ENCODE measurements at regions not wholly inside any gene's neighbourhood (a gene's known extent, or its start where the extent isn't known, plus 50 kb on each side); places are given as distances from the start of the nearest gene placed in this dataset.

DNA sequence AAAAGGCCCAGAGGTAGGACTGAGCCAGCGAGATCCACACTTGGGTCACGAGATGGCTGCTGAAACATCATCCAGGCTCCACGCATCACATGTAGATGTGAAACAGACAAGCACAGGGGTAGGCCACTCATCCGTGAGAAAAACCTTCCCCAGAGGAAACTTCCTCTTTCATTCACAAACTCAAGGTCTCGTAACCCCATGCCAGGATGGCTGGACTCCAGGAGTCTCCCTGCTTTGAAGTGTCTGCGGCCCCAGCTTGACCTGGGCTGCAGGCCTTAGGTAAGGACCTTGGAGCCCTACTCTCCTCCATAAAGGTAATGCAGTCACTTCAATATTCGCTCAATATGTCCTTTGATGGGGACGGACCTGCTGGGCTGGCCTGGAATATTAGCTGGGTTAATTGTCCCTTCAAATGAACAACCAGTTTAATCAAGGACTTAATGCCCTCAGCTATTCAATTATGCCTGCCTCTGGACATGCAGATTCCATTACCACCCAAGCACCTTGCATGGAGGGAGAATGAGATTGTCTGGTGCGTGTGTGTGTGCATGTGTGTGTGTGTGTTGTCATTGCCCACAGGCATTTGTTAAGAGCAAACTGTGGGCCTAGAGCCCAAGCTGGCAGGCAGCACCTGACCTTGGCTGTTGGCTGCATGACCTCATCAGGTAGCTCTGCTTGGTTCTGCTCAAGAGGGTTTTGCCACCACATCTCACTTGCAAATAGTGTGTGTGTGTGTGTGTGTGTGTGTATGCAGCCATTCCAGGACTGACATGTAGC, 186.9 kb upstream of the TLE3 start:
- H3K4me3 ChIP-seq, result no peak overlapping the region
- intact Hi-C loops (cut with micrococcal nuclease) (no loop called here), in situ Hi-C loops (cut with MboI) (no loop called here)
- no peaks in the 10 kb centered on the region for H3K9me1 ChIP-seq (ENCODE audit: control insufficient read depth, insufficient read depth, low read length)
- H3K4me1 ChIP-seq (replicated peaks in 1 of 2; ENCODE audit: control insufficient read depth in 2 of 2, insufficient read depth in 2 of 2, low read length in 2 of 2), result no peaks in the 10 kb centered on the region
- WGBS (ENCODE audit: insufficient coverage, low coverage, missing lambda C conversion rate), result 0% methylated on average over 9 of the region's 9 CpGs
- H3K27ac ChIP-seq (ENCODE audit: extremely low read depth, low read depth, low read length), result no peak overlapping the region
- H2AFZ ChIP-seq (ENCODE audit: low read depth, low read length), result no peak overlapping the region
- H3K9me3 ChIP-seq (replicated peaks; ENCODE audit: control insufficient read depth, insufficient read depth, low read depth, low read length), result no peaks in the 10 kb centered on the region
- H3K36me3 ChIP-seq (ENCODE audit: control insufficient read depth, insufficient read depth, low read length), result no peaks in the 10 kb centered on the region
- H3K79me2 ChIP-seq (ENCODE audit: control insufficient read depth, insufficient read depth, low read length), result no peaks in the 10 kb centered on the region
- H3K27me3 ChIP-seq (ENCODE audit: control insufficient read depth in 2 of 2, insufficient read depth in 2 of 2, low read length in 2 of 2), result peaks cover 0 to 7% of the 10 kb centered on the region in 2 experiments; a peak in 2 of 5 replicates
- TF ChIP-seq PHB (CRISPR knock-in tag; IDR thresholded peaks at IDR 0.05) (no peak), FOXP1 (CRISPR knock-in tag; IDR thresholded peaks at IDR 0.05) (no peak), ZNF740 (CRISPR knock-in tag; IDR thresholded peaks at IDR 0.05) (no peak), ZNF740 (tag; IDR thresholded peaks at IDR 0.05) (no peak), TEAD4 (IDR thresholded peaks at IDR 0.05; ENCODE audit: low read length) (no peak), TEAD4 (CRISPR knock-in tag; IDR thresholded peaks at IDR 0.05; ENCODE audit: borderline replicate concordance) (no peak), NR1H2 (CRISPR knock-in tag; IDR thresholded peaks at IDR 0.05) (no peak), PREB (CRISPR knock-in tag; IDR thresholded peaks at IDR 0.05) (no peak), U2AF2 (optimal IDR thresholded peaks at IDR 0.05; ENCODE audit: low read depth, low read length) (no peak)
- TF ChIP-seq, protein P1, sequence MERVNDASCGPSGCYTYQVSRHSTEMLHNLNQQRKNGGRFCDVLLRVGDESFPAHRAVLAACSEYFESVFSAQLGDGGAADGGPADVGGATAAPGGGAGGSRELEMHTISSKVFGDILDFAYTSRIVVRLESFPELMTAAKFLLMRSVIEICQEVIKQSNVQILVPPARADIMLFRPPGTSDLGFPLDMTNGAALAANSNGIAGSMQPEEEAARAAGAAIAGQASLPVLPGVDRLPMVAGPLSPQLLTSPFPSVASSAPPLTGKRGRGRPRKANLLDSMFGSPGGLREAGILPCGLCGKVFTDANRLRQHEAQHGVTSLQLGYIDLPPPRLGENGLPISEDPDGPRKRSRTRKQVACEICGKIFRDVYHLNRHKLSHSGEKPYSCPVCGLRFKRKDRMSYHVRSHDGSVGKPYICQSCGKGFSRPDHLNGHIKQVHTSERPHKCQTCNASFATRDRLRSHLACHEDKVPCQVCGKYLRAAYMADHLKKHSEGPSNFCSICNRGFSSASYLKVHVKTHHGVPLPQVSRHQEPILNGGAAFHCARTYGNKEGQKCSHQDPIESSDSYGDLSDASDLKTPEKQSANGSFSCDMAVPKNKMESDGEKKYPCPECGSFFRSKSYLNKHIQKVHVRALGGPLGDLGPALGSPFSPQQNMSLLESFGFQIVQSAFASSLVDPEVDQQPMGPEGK (CRISPR knock-in tag; IDR thresholded peaks at IDR 0.05; ENCODE audit: borderline replicate concordance), result no peak
- no TSS peak for BruUV-seq (replicated peaks)
- ChIA-PET POLR2A (interaction anchor here (1.0 kb wide), 1 partner anchor 15 kb away, joined by 4 read pairs; no protein-coding TSS in a partner anchor), CTCF (ENCODE audit: low intra/inter-chr PET ratio) (no interaction called here)
- no peak overlapping the region for H3K4me2 ChIP-seq (ENCODE audit: insufficient read depth, low read length)
- no peak overlapping the region for H3K9ac ChIP-seq (ENCODE audit: insufficient read depth in 1 of 2, low read depth in 2 of 2, low read length in 2 of 2)
- H4K20me1 ChIP-seq (replicated peaks; ENCODE audit: control insufficient read depth, insufficient read depth, low read length), result no peaks in the 10 kb centered on the region; the same call in 1 of the 2 replicates
- DNase-seq (ENCODE audit: extremely low read depth in 1 of 4, low spot score in 3 of 4), result no peak
- ATAC-seq, result no peak
- FAIRE-seq, result no peak
